ENCODE measurements at regions not wholly inside any gene's neighbourhood (a gene's known extent, or its start where the extent isn't known, plus 50 kb on each side); places are given as distances from the start of the nearest gene placed in this dataset.

GRCh38 chr2:37587817-37588216 lies 83.6 kb downstream of the CDC42EP3 start:
- in situ Hi-C loops (cut with HindIII; ENCODE audit: low sequenced_read_pairs), result no loop called here
- TF ChIP-seq CTCF (IDR thresholded peaks at IDR 0.05; ENCODE audit: low read depth, low read length, missing control alignments), result no peak
- no peak for DNase-seq (ENCODE audit: low read depth)
- H3K4me3 ChIP-seq (ENCODE audit: low read depth, low read length), result no peak overlapping the region

- no peak overlapping the region for H3K4me3 ChIP-seq (ENCODE audit: low read depth, low read length)
- in situ Hi-C loops (cut with HindIII; ENCODE audit: low sequenced_read_pairs), result no loop called here
- TF ChIP-seq CTCF (IDR thresholded peaks at IDR 0.05; ENCODE audit: low read depth, low read length, missing control alignments), result no peak
- DNase-seq (ENCODE audit: low read depth), result no peak
Observed at GRCh38 chr2:37588316-37588777, 83.1 kb downstream of the CDC42EP3 start.

GRCh38 chr2:37589298-37589697 lies 82.1 kb downstream of the CDC42EP3 start:
- H3K4me3 ChIP-seq (ENCODE audit: low read depth, low read length), result no peak overlapping the region
- DNase-seq (ENCODE audit: low read depth), result no peak
- no peak for TF ChIP-seq CTCF (IDR thresholded peaks at IDR 0.05; ENCODE audit: low read depth, low read length, missing control alignments)
- in situ Hi-C loops (cut with HindIII; ENCODE audit: low sequenced_read_pairs), result no loop called here

- TF ChIP-seq CTCF (IDR thresholded peaks at IDR 0.05; ENCODE audit: low read depth, low read length, missing control alignments), result no peak
- DNase-seq (ENCODE audit: low read depth), result peak; percentile 71
- H3K4me3 ChIP-seq (ENCODE audit: low read depth, low read length), result no peak overlapping the region
- in situ Hi-C loops (cut with HindIII; ENCODE audit: low sequenced_read_pairs), result no loop called here
Observed at GRCh38 chr2:37590119-37590571, 81.3 kb downstream of the CDC42EP3 start.
